Vagina (tissue), 2 donors: ENCODE measurements at regions not wholly inside any gene's neighbourhood (a gene's known extent, or its start where the extent isn't known, plus 50 kb on each side); places are given as distances from the start of the nearest gene placed in this dataset.

ENCODE experiments used
- DNase-seq, 2 donors: peaks; one replicate each; pipeline ENCODE4 v3.0.0-alpha.2; 2017; ENCODE audit errors: extremely low spot score in 2 of 2
- H3K27ac ChIP-seq: fragments of 200-600 bp; sonication (generic); one replicate; pipeline ENCODE4 v1.5.1; 2019
- H3K27me3 ChIP-seq: fragments of 200-600 bp; sonication (generic); one replicate; pipeline ENCODE4 v1.5.1; 2019
- H3K36me3 ChIP-seq, 2 donors: fragments of 200-600 bp; sonication (generic); one replicate each; pipeline ENCODE4 v1.5.1; 2017 to 2019
- H3K4me1 ChIP-seq: fragments of 200-600 bp; sonication (generic); one replicate; pipeline ENCODE4 v1.5.1; 2019
- H3K4me3 ChIP-seq, 2 donors: fragments of 200-600 bp; sonication (generic); 1 replicate in 1 of 2; 2 replicates in 1 of 2; pipeline ENCODE4 v1.5.1; 2016 to 2019
- H3K9me3 ChIP-seq: fragments of 200-600 bp; sonication (generic); one replicate; pipeline ENCODE4 v1.5.1; 2019
- POLR2A ChIP-seq, 2 donors: fragments of 450-650 bp; IDR thresholded peaks; one replicate each; pipeline ENCODE4 v1.6.1; 2017; ENCODE audit warnings: antibody characterized with exemption in 2 of 2, mild to moderate bottlenecking in 2 of 2, moderate library complexity in 2 of 2
- POLR2AphosphoS5 ChIP-seq, 2 donors: sonication (generic); formaldehyde crosslinking; IDR thresholded peaks; one replicate each; pipeline ENCODE4 v1.9.0; 2017; ENCODE audit warnings: antibody characterized with exemption in 2 of 2, mild to moderate bottlenecking in 2 of 2, low read depth in 1 of 2; ENCODE audit not compliant: insufficient read depth in 1 of 2
- intact Hi-C: fragments of 100-400 bp; cut with DNase I; formaldehyde crosslinking; loops from one replicate; pipeline ENCODE4 v1.15.1; 2023
- TF ChIP-seq, protein P1 (sequence below), 3 experiments: fragments of 450-650 bp in 2 of 3; fragments of 200-600 bp in 1 of 3; sonication (generic) in 1 of 3; IDR thresholded peaks; one replicate each; pipeline ENCODE4 v1.5.1; 2017 to 2019; ENCODE audit warnings: antibody characterized with exemption in 3 of 3, mild to moderate bottlenecking in 2 of 3, moderate library complexity in 2 of 3

DNA sequence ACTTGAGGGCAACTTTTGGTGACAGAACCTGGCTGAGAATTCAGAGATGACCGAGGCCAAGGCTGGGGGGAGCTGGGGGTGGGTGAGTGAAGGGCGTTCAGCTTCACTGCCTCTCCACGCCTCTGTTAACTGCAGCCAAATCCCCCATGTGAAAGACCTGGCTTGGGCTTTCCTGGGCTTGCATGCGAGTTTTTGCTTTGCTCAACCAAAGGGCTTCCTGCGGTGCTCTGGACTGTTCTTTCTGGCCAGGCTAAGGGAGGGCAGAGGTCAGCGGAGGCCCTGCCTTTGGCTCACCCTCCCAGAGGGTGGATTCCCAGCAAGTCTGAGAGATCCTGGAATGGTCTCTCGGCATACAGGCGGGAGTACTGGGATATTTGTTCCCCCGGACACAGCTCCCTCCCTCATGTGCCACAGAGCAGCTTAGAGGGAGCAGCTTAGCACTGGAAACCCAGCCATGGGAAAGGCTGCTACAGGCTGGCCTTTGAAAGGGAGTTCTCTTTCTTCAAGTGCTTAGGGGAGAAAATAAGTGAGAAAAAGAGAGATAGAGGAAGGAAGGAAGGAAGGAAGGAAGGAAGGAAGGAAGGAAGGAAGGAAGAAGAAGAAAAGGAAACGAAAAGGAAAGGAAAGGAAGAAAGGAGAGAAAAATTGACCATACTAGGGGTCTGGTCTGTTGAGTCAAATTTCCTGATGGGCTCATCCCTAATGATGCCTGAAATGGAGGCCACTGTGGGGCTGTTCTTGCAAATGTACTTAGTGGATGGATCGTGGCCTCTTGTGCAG, 158.8 kb downstream of the FGF18 start:
- no peaks in the 10 kb centered on the region for H3K27me3 ChIP-seq
- H3K9me3 ChIP-seq, result no peaks in the 10 kb centered on the region
- peak overlapping the region; percentile 70 for H3K27ac ChIP-seq
- no peak overlapping the region for H3K4me3 ChIP-seq
- DNase-seq, result peak in 1 of 2 donors; percentile 74
- H3K4me1 ChIP-seq, result peaks cover 33% of the 10 kb centered on the region
- TF ChIP-seq POLR2A (IDR thresholded peaks at IDR 0.05) (no peak), POLR2AphosphoS5 (IDR thresholded peaks at IDR 0.05; ENCODE audit: insufficient read depth in 1 of 2, low read depth in 1 of 2) (no peak)
- TF ChIP-seq, protein P1, sequence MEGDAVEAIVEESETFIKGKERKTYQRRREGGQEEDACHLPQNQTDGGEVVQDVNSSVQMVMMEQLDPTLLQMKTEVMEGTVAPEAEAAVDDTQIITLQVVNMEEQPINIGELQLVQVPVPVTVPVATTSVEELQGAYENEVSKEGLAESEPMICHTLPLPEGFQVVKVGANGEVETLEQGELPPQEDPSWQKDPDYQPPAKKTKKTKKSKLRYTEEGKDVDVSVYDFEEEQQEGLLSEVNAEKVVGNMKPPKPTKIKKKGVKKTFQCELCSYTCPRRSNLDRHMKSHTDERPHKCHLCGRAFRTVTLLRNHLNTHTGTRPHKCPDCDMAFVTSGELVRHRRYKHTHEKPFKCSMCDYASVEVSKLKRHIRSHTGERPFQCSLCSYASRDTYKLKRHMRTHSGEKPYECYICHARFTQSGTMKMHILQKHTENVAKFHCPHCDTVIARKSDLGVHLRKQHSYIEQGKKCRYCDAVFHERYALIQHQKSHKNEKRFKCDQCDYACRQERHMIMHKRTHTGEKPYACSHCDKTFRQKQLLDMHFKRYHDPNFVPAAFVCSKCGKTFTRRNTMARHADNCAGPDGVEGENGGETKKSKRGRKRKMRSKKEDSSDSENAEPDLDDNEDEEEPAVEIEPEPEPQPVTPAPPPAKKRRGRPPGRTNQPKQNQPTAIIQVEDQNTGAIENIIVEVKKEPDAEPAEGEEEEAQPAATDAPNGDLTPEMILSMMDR (IDR thresholded peaks at IDR 0.05), result no peak
- no peaks in the 10 kb centered on the region for H3K36me3 ChIP-seq
- intact Hi-C loops, result loop anchor here (10.0 kb wide), 1 partner anchor 83 kb away; no protein-coding TSS in a partner anchor

DNA sequence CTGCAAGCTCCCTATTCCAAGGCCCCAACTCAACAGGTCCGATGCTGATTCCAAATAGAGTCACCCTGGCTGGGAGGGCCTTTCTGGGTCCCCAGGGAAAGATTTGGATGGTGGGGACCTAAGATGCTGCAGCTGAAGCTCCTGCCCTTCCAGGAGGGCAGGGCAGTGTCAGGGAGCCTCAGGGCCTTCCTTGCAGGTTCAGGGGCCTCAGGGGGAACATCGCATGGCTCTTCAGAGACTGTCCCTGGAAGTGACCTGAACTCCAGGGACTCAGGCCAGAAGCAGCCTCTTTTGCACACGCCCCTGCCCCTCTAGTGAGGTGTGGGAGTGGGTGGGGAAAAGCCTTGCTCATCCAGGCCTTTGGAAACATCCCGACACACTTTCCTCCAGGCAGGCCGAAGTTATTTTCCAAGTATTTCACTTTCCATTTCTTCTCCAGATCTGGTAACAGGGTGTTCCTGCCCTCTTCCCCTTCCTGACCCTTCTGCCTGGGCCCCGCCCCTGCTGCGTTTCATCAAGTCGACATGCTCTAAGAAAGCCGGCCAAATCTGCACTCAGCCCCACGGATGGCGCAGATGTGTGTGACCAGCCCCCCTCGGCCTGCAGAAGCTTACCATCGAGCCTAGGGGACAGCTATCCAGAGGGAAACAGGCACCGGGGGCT, 159.5 kb downstream of the FGF18 start:
- Histone ChIP-seq H3K4me1 (peaks cover 33% of the 10 kb centered on the region), H3K27ac (peak overlapping the region; percentile 70), H3K36me3 (no peaks in the 10 kb centered on the region), H3K27me3 (no peaks in the 10 kb centered on the region), H3K4me3 (no peak overlapping the region), H3K9me3 (no peaks in the 10 kb centered on the region)
- TF ChIP-seq, protein P1 (IDR thresholded peaks at IDR 0.05), result no peak
- no peak for TF ChIP-seq POLR2A (IDR thresholded peaks at IDR 0.05)
- peak in 1 of 2 donors; percentile 54 for TF ChIP-seq POLR2AphosphoS5 (IDR thresholded peaks at IDR 0.05; ENCODE audit: insufficient read depth in 1 of 2, low read depth in 1 of 2)
- peak in 1 of 2 donors; percentile 67 for DNase-seq
- intact Hi-C loops, result loop anchor here (10.0 kb wide), 1 partner anchor 84 kb away; no protein-coding TSS in a partner anchor

DNA sequence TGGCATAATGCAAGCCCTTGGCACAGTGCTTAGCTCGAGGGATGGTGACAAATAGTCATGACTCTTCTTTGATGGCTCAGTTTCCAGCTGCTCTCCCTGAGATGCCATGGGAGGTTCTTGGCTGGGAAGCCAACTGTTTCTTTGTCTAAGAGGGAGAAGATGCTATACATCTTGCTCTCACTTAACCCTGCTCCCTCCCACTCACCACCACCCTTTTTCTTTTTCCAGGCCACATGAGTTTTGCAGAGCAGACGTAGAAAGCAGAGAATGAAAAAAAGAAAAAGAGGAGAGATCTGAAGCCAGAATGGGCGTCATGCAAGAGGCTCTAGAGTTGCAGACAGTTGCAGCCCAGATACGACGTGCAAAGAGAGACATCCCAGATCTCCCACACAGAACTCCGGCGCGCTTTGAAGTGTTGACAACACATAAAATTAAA, 160.5 kb downstream of the FGF18 start:
- Histone ChIP-seq H3K4me1 (peaks cover 33% of the 10 kb centered on the region), H3K27me3 (no peaks in the 10 kb centered on the region), H3K27ac (peak overlapping the region; percentile 70), H3K4me3 (no peak overlapping the region), H3K36me3 (no peaks in the 10 kb centered on the region), H3K9me3 (no peaks in the 10 kb centered on the region)
- peak in 1 of 2 donors; percentile 46 for DNase-seq
- TF ChIP-seq, protein P1 (IDR thresholded peaks at IDR 0.05), result no peak
- TF ChIP-seq POLR2A (IDR thresholded peaks at IDR 0.05) (no peak), POLR2AphosphoS5 (IDR thresholded peaks at IDR 0.05; ENCODE audit: insufficient read depth in 1 of 2, low read depth in 1 of 2) (no peak)
- intact Hi-C loops, result loop anchor here (10.0 kb wide), 1 partner anchor 85 kb away; no protein-coding TSS in a partner anchor

DNA sequence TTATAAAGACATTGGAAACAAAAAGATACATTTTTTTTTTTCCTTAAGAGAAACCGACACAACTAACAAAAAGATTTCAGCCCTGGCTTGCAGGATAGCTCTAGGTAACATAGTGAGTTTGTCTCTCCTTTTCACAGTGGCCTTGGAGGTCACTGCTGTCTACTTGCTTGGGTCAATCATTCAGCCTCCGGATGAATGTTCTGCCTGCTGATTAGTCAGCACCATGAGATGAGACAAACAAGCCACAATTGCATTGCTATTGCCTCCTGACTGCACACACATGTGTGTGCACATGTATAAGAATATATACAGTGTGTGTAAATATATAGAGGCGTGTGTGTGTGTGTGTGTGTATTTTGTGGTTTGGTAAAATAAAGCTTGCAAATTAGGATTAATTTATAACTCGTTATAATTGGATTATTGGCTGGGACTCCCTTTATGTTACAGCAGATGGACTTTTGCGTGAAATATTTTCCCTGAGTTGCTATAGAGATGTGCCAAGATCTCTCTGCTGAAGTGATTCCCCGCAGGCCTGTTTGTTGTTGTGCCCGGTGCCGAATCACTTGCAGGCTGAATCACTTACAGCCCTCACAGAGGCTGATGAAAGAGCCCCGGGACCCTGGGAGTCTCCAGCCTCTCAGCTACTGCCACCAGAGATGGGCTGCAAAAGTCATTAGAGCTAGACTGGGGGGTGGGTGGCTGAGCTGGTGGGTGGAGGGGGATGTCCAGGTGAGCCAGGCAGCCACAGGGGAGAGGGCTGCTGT, 161.2 kb downstream of the FGF18 start:
- no peaks in the 10 kb centered on the region for H3K9me3 ChIP-seq
- H3K4me3 ChIP-seq, result no peak overlapping the region
- no peaks in the 10 kb centered on the region for H3K36me3 ChIP-seq
- intact Hi-C loops, result no loop called here
- H3K27ac ChIP-seq, result peak overlapping the region; percentile 33
- H3K4me1 ChIP-seq, result peaks cover 33% of the 10 kb centered on the region
- TF ChIP-seq POLR2A (IDR thresholded peaks at IDR 0.05) (no peak), POLR2AphosphoS5 (IDR thresholded peaks at IDR 0.05; ENCODE audit: insufficient read depth in 1 of 2, low read depth in 1 of 2) (no peak)
- TF ChIP-seq, protein P1 (IDR thresholded peaks at IDR 0.05), result no peak
- peak in 1 of 2 donors; percentile 79 for DNase-seq
- H3K27me3 ChIP-seq, result no peaks in the 10 kb centered on the region
